ENCODE measurements at regions not wholly inside any gene's neighbourhood (a gene's known extent, or its start where the extent isn't known, plus 50 kb on each side); places are given as distances from the start of the nearest gene placed in this dataset.
"Not testable (repeated sequence)": the region's sequence is repeated elsewhere in the genome, so short reads cannot be mapped to it uniquely, and the experiment has no call there.

DNA sequence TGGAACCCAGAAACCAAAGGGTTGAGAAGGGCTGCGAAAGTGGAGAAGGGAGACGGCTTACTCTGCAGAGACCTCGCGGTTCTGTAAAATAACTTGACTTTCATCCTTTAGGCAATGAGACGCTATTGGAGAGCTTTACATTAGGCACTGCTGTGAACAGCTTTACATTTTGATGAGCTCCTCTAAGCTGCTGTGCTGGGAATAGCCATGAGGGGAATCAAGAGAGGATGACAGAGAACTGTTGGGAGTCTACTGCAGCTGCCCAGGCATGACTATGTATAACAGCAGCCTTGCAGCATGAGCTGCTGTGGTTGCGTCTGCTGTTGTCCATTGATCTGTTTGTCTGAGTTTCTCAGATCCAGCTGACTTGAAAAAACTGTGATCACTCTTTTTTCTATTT is 310.8 kb upstream of the MAP2 start:
- no peak overlapping the region for H3K4me3 Mint-ChIP-seq
- no peaks in the 10 kb centered on the region for H3K4me1 Mint-ChIP-seq
- no peaks in the 10 kb centered on the region for H3K27me3 Mint-ChIP-seq
- DNase-seq (no peak), ATAC-seq (no peak)
- H3K36me3 Mint-ChIP-seq (ENCODE audit: low read depth): no peaks in the 10 kb centered on the region
- no peak overlapping the region for H3K27ac Mint-ChIP-seq
- peaks cover 2% of the 10 kb centered on the region for H3K9me3 ChIP-seq (ENCODE audit: control insufficient read depth, low read length, poor library complexity, severe bottlenecking)

DNA sequence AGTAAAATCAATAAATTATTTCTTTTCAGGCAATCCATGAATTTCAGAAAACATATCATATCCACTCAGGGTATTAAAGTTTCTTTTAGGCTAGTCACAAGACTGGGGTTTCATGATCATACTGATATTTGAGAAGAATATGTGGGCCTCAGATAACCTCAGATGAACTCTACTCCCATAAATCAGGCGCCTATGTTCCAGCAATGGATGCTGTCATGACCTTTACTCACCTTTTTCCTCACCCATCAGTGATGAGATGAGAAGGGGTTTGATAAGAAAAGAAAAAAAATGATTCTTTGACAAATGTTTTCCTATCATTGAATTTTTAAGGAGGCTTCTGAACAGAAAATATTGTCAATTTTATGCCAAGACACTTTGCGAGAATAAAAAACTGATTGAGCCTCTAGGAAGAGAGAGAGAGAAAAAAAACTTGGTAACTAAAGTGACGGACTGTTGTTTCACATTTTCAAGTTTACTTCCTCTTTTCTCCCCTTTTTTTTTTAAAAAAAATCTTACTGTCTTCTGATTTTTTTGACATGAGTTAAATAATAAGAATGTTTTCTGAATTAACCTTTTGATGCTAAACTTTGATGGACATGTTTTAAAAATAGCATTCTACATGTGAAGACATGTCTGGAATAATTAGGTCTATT is 309.1 kb upstream of the MAP2 start:
- H3K4me3 Mint-ChIP-seq: no peak overlapping the region
- H3K36me3 Mint-ChIP-seq (ENCODE audit: low read depth): no peaks in the 10 kb centered on the region
- no peak overlapping the region for H3K27ac Mint-ChIP-seq
- H3K9me3 ChIP-seq (ENCODE audit: control insufficient read depth, low read length, poor library complexity, severe bottlenecking): peaks cover 2% of the 10 kb centered on the region
- no peak for DNase-seq
- no peaks in the 10 kb centered on the region for H3K27me3 Mint-ChIP-seq
- ATAC-seq: no peak
- H3K4me1 Mint-ChIP-seq: no peaks in the 10 kb centered on the region

DNA sequence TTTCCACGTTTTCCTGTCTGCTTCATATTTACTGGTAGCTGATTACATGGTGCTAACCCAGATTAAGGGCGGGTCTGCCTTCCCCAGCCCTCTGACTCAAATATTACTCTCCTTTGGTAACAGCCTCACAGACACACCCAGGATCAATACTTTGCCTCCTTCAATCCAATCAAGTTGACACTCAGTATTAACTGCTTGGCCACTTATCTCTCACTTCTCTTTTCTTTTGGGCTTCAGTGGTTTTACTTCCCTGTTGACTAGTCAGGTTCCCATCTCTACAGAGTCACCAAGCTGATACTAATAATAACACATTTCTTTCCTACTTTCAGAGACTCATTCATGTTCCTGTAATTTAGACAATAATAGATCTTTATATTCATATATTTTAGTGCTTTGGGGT is 302.2 kb upstream of the MAP2 start:
- Mint-ChIP-seq H3K27ac (no peak overlapping the region), H3K36me3 (ENCODE audit: low read depth) (no peaks in the 10 kb centered on the region), H3K4me1 (no peaks in the 10 kb centered on the region), H3K27me3 (no peaks in the 10 kb centered on the region), H3K4me3 (no peak overlapping the region)
- no peaks in the 10 kb centered on the region for H3K9me3 ChIP-seq (ENCODE audit: control insufficient read depth, low read length, poor library complexity, severe bottlenecking)
- no peak for ATAC-seq
- no peak for DNase-seq

DNA sequence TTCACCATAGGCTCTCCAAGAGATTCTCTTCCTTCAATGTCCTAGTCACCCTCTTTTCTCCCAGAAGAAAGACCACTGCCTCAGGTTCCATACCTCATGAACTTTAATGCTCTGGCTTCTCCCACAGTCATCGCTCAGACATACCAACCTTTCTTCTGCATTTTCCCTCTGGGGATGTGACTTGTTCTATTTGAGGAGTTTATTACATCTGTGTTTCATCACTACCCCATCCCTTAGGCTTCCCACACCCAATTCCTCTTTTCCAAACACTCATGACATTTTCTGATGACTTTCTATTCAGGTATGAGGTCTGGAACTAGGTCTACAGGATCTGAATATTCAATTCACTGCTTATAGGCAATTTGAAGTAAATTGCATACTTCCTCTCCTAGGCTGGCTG is 298.6 kb upstream of the MAP2 start:
- no peaks in the 10 kb centered on the region for H3K4me1 Mint-ChIP-seq
- no peaks in the 10 kb centered on the region for H3K9me3 ChIP-seq (ENCODE audit: control insufficient read depth, low read length, poor library complexity, severe bottlenecking)
- H3K27ac Mint-ChIP-seq: no peak overlapping the region
- DNase-seq: no peak
- no peaks in the 10 kb centered on the region for H3K36me3 Mint-ChIP-seq (ENCODE audit: low read depth)
- no peak for ATAC-seq
- no peaks in the 10 kb centered on the region for H3K27me3 Mint-ChIP-seq
- H3K4me3 Mint-ChIP-seq: no peak overlapping the region

DNA sequence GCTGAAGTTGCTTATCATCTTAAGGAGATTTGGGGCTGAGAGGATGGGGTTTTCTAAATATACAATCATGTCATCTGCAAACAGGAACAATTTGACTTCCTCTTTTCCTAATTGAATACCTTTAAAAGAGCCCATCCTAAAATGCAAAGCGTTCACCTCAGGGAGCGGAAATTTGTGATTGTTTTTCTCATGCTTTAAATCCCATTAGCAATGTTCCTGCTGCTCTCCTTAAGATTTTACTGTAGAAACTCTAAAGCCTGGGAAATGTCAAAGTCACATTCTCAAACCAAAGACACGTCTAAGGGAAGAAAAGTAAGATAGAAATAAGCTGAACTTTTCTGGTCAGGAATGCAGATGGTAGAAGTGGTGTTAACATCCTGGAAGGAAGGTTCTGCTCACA is 285.8 kb upstream of the MAP2 start:
- Mint-ChIP-seq H3K4me3 (no peak overlapping the region), H3K36me3 (ENCODE audit: low read depth) (no peaks in the 10 kb centered on the region), H3K27me3 (no peaks in the 10 kb centered on the region), H3K4me1 (no peaks in the 10 kb centered on the region), H3K27ac (no peak overlapping the region)
- DNase-seq: no peak
- ATAC-seq: no peak
- no peaks in the 10 kb centered on the region for H3K9me3 ChIP-seq (ENCODE audit: control insufficient read depth, low read length, poor library complexity, severe bottlenecking)

DNA sequence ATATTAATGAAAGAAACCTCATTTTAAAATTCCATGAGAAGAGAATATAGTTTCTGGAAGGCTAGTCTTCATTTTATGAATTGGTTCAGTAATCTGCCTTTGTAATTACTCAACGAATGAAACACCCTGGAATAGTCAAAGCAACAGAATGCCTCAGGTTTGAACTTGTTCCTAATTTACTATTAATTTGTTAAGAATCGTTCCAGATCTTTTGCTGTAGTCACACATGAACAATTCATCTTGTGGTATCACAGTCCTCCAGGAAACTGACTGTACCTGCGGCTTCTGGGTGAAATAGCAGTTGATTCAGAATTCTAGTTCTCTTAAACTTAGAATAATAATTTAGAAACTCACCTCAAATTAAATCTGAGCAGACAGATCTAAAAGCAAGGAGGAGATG is 282.7 kb upstream of the MAP2 start:
- no peaks in the 10 kb centered on the region for H3K27me3 Mint-ChIP-seq
- no peak for DNase-seq
- H3K9me3 ChIP-seq (ENCODE audit: control insufficient read depth, low read length, poor library complexity, severe bottlenecking): no peaks in the 10 kb centered on the region
- H3K27ac Mint-ChIP-seq: no peak overlapping the region
- no peaks in the 10 kb centered on the region for H3K36me3 Mint-ChIP-seq (ENCODE audit: low read depth)
- H3K4me3 Mint-ChIP-seq: no peak overlapping the region
- no peak for ATAC-seq
- H3K4me1 Mint-ChIP-seq: no peaks in the 10 kb centered on the region

DNA sequence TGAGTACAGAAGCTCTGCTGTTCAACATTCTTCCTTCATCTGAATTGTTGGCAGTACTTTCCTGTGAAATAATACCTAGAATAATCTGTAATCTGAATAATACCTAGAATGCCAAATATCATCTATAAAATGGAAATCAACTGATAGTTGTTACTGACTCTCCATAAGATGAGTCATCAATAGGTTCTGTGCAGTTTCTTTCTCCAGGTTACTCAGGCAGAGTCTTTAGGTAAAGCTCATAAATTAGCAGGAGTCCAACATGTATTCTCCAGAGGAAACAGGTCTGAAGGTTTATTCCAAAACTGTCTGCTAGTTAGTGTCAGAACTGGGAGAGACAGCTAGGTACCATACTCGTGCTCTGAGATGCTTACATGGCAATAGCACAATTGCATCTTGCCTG is 282.0 kb upstream of the MAP2 start:
- no peak for ATAC-seq
- Mint-ChIP-seq H3K4me3 (no peak overlapping the region), H3K36me3 (ENCODE audit: low read depth) (no peaks in the 10 kb centered on the region), H3K4me1 (no peaks in the 10 kb centered on the region), H3K27me3 (no peaks in the 10 kb centered on the region), H3K27ac (no peak overlapping the region)
- H3K9me3 ChIP-seq (ENCODE audit: control insufficient read depth, low read length, poor library complexity, severe bottlenecking): no peaks in the 10 kb centered on the region
- DNase-seq: no peak

DNA sequence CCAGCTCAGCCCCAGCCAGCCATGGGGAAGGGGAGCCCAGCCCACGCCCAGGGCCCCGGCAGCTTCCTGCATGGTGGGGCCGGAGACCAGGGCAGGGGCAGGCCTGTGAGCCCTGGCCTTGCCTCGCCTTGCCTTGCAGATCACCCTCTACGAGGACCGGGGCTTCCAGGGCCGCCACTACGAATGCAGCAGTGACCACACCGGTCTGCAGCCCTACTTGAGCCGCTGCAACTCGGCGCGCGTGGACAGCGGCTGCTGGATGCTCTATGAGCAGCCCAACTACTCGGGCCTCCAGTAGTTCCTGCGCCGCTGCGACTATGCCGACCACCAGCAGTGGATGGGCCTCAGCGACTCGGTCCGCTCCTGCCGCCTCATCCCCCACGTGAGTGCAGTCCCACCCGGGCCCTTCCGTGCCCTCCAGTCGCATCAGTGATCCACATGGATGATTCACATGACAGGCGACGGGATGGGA is 278.6 kb upstream of the MAP2 start:
- not testable (repeated sequence) for ATAC-seq; H3K27me3 Mint-ChIP-seq; H3K4me1 Mint-ChIP-seq; DNase-seq; H3K4me3 Mint-ChIP-seq; H3K27ac Mint-ChIP-seq; H3K36me3 Mint-ChIP-seq (ENCODE audit: low read depth); H3K9me3 ChIP-seq (ENCODE audit: control insufficient read depth, low read length, poor library complexity, severe bottlenecking)

DNA sequence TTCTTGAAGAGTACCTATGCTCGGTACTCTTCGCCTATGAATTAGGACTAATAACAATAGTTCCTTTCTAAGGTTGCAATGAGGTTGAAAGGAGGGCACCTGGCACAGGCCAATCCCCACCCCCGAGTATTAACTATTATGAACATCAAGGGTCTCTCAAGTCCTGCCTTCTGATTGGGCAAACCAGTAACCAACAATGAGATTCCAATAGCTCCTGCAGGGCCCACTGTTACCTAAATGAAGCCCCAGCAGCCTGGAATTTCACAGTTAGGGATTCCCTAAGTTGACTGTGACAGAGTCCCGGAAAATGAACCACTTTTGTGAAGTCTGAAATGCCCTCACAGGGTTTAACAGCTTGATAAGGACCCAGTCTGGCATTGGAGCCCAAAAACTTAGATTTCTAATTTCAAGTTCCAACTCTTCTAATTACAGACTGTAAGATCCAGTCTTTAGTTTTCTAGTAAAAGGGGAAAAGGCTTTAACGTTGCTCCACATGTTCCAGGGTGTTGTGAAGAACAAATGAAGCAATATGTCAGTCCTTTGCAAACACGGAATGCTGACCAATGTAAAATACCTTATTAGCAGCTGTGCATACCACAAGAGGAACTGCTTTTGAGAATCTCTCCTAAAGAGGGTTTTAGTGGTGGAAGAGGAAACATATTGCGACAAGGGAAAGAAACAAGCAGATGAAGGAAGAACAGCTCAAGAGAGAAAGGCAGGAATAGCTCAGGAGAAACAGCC is 277.7 kb upstream of the MAP2 start:
- no peak for ATAC-seq
- Mint-ChIP-seq H3K27me3 (no peaks in the 10 kb centered on the region), H3K27ac (no peak overlapping the region), H3K4me3 (no peak overlapping the region), H3K4me1 (no peaks in the 10 kb centered on the region), H3K36me3 (ENCODE audit: low read depth) (no peaks in the 10 kb centered on the region)
- no peaks in the 10 kb centered on the region for H3K9me3 ChIP-seq (ENCODE audit: control insufficient read depth, low read length, poor library complexity, severe bottlenecking)
- no peak for DNase-seq

DNA sequence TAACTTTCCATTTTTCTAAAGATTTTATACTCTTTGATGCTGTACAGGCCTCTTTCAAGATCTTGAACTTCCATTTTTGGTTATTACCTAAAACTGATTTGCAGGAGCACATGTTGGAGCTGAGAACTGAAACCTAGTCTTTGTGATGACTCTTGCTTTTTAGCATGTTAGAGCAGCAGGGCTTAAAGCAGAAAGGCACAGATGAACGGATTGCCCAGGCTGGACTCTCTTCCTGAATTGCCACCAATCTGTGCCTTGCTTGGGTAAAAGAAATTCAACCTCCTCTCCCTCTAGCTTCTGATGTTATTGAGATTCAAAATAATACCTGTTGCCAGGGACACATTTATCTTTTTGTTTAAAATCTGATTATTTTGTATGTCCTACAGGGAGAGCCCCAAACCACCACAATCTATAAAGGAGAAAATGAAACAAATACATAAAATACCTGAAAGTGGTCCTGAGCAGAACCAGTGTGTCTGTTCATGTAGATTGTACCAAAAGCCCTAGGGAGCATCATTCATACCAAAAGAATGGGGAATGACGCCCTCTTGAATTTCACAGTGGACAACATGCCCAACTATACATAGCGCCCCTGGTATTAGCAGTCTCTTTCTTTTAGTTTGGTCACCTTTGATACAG is 277.0 kb upstream of the MAP2 start:
- no peak for DNase-seq
- no peak overlapping the region for H3K4me3 Mint-ChIP-seq

DNA sequence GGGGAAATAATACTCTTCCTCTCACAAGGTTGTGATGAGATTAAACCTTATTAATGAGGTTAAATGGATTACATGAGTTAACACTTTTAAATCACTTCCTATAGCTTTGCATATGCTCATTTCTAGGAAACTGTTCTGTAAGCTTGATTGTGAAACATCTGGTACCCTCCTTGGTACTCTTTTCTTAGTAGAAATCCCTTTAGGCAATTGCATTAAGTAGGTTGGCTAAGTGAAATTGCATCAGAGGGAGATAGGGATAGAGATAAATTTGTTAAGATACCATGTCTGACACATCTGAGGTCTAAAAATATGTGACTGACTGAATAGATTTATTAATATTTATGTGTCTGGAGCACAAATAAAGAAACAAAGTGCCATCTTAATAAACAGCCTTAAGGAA is 275.9 kb upstream of the MAP2 start:
- no peak overlapping the region for H3K27ac Mint-ChIP-seq
- H3K4me3 Mint-ChIP-seq: no peak overlapping the region
- H3K4me1 Mint-ChIP-seq: no peaks in the 10 kb centered on the region

More for the DNA sequence above, 277.0 kb upstream of the MAP2 start:
- Mint-ChIP-seq H3K36me3 (ENCODE audit: low read depth) (no peaks in the 10 kb centered on the region), H3K27me3 (no peaks in the 10 kb centered on the region), H3K4me1 (no peaks in the 10 kb centered on the region), H3K27ac (no peak overlapping the region)
- H3K9me3 ChIP-seq (ENCODE audit: control insufficient read depth, low read length, poor library complexity, severe bottlenecking): no peaks in the 10 kb centered on the region
- ATAC-seq: no peak

DNA sequence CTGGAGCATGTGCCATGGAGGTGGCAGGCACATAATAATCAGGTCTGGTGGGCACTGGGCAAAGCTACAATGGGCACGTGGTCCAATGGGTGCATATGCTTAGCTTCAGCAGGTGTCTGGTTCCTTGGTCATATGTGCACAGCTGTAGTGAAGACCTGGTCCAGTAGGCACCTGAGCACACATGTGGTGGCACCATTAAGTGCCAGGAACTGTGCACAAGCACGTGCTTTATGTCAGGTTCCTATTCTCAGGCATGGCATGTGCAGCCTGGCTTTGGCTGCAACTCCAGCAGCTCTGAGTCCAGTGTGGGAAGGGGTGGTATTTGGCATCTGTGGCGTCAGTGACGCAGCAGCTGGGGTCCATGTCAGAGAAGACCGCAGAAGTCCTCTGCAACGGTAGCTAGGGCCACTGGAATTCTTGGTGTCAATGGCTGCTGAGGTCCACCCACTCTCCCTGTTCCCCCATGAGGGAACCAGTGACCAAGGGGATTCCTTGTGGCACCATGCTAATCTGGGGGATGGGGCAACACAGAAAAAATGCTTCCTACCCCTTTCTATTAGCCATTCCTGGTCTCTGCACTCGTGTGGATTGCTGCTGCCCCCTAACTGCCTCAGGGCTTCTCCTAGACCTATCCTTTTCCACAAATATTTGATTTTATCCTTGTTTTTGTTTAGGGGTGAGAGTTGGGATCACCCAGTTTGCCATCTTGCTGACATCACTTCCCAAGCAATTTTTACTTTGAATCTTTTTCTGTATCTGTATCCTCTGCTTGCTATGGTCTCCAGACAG is 262.9 kb upstream of the MAP2 start:
- Mint-ChIP-seq H3K4me3 (no peak overlapping the region), H3K27ac (no peak overlapping the region), H3K27me3 (no peaks in the 10 kb centered on the region), H3K4me1 (no peaks in the 10 kb centered on the region), H3K36me3 (ENCODE audit: low read depth) (no peaks in the 10 kb centered on the region)
- H3K9me3 ChIP-seq (ENCODE audit: control insufficient read depth, low read length, poor library complexity, severe bottlenecking): no peaks in the 10 kb centered on the region
- DNase-seq (no peak), ATAC-seq (no peak)

More for the DNA sequence above, 275.9 kb upstream of the MAP2 start:
- Mint-ChIP-seq H3K27me3 (no peaks in the 10 kb centered on the region), H3K36me3 (ENCODE audit: low read depth) (no peaks in the 10 kb centered on the region)
- no peaks in the 10 kb centered on the region for H3K9me3 ChIP-seq (ENCODE audit: control insufficient read depth, low read length, poor library complexity, severe bottlenecking)
- ATAC-seq: no peak
- no peak for DNase-seq

DNA sequence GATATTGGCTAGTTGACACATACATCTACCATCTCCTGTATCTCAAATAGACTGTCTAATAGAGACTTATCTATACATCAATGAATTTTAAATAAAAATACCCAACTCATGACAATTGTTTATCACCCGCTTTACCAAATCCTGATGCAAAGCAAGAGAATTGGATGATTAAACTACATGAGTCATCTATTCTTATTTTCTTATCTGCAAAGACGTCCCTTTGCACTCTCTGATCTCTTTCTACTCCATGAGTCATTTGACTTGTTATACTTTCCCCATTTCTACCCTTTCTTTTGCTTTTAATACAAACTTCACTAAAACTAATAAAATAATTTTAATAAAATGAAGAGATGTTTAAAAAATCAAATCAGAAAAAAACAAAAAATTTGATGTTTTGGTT is 261.7 kb upstream of the MAP2 start:
- ATAC-seq (no peak), DNase-seq (no peak)
- H3K4me3 Mint-ChIP-seq: no peak overlapping the region
- no peaks in the 10 kb centered on the region for H3K9me3 ChIP-seq (ENCODE audit: control insufficient read depth, low read length, poor library complexity, severe bottlenecking)
- H3K27me3 Mint-ChIP-seq: no peaks in the 10 kb centered on the region
- H3K36me3 Mint-ChIP-seq (ENCODE audit: low read depth): no peaks in the 10 kb centered on the region
- H3K27ac Mint-ChIP-seq: no peak overlapping the region
- no peaks in the 10 kb centered on the region for H3K4me1 Mint-ChIP-seq
